A204.1 (cell line): ENCODE measurements at regions not wholly inside any gene's neighbourhood (a gene's known extent, or its start where the extent isn't known, plus 50 kb on each side); places are given as distances from the start of the nearest gene placed in this dataset.

Experiments used
- FAIRE-seq: peaks from 2 replicates; lab custom pipeline; 2012; peaks lifted over from hg19 to GRCh38; lab: Jason Lieb, UNC

DNA sequence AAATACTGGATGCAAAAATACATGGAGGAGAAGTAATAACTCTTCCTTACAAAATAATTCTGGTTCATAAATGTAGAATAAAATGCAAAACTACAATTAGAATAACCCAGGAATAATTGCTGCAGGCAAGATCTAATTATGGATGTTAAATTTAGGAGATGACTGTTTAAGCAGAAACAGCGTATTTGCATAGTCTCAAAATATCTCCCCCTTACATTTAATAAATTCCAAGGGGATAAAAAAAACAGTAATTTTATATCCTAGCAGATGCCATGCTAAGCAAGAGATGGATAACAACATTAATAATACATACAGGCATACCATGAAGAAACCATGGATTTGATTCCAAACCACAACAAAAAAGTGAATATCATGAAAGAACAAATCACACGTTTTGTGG is 1253.1 kb upstream of the MIR17HG start:
- FAIRE-seq, result no peak

DNA sequence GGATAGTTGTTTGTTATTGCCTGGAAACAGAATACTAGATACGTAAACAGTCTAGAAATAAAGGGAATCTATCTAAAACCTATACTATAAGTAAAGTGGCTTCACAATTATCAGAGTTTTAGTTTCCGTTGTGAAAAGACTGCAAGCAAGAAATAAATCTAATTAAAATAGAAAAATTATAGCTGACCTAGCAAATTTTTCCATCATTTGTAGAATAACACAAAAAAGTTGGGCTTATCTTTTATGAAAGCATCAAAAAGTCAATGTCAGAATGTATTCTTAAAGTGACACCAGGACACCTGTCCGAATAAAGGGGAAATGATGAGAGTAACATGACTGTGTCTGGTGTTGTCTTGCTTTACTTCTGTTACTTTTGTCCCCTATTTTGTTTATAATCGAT is 1248.9 kb upstream of the MIR17HG start:
- FAIRE-seq, result no peak

DNA sequence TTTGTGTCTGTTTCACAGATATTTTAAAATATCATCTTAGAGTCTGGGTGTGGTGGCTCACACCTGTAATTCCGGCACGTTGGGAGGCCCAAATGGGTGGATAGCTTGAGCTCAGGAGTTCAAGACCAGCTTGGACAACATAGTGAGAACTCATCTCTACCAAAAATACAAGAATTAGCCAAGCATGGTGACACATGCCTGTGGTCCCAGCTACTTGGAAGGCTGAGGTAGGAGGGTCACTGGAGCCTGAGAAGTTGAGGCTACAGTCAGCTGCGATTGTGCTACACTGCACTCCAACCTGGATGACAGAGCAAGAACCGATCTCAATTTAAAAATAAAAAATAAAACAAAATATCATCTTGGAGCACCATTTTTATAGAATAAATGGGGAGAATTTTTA is 1247.6 kb upstream of the MIR17HG start:
- no peak for FAIRE-seq

DNA sequence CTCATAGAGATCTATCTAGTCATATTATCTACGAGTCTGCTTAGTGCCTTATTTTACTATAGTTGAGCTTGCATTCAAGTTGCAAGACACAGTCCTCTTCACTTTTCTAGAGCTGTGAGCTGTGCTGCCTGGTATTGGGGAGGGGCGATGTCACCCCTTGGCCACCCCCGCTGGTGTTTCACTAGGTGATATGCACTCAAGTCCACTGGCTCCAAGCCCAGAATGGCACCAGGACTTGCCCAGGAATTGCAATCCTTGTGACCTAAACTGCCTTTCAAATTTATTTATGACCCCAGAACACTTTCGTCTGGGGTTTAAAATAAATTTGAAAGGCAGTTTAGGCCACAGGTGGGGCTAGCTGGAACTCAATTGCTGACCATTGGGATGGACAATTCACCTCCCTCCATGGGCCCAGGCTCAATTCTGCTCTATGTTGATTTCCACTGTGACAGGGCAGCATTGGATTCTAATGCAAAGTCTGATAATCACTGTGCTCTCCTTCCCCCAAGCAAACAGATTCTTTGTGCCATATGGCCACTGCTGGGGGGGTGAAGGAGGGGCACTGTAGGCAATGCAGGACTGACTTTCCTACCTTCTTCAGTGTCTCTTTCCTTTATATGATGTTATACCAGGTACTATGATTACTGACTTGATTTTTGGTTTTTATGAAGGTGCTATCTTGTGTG is 1244.2 kb upstream of the MIR17HG start:
- FAIRE-seq, result no peak

DNA sequence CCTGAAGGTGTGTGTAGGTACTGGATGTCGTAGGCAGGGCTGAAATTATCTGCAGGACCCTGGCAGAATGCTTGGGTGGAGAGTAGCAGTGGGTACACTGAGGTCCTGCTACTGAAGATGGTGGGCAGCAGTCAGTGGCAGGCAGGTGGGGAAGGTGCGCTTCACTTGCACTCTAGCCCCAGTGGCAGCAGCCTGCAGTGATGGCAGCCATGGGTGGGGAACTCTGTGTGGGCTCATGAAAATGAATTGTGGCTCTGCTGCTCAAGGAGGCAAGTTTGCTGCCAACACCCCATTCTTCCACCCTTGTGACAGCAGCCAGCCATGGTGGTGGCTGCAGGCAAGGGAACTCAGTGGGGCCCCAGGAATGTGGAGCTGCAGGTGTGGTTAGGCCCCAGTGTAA is 1242.7 kb upstream of the MIR17HG start:
- FAIRE-seq, result no peak

DNA sequence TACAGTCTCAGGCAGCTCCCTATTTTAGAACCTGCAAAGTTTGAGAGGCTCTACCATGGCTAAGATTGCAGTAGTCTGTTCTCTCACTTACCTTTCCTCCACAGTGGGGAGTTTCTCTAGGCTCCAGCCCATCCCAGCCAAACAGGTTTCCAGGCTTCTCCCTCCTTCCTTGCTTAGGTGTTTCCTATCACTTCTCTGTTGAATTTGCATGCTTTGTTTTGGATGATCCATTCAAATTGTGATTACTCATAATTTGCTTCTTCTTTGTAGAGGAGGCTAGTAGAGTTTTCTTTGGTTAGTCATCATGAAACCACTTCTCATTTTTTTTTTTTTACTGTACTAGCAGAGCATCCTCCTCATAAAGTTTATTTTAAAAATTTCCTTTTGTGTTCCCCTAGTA is 1242.2 kb upstream of the MIR17HG start:
- no peak for FAIRE-seq

DNA sequence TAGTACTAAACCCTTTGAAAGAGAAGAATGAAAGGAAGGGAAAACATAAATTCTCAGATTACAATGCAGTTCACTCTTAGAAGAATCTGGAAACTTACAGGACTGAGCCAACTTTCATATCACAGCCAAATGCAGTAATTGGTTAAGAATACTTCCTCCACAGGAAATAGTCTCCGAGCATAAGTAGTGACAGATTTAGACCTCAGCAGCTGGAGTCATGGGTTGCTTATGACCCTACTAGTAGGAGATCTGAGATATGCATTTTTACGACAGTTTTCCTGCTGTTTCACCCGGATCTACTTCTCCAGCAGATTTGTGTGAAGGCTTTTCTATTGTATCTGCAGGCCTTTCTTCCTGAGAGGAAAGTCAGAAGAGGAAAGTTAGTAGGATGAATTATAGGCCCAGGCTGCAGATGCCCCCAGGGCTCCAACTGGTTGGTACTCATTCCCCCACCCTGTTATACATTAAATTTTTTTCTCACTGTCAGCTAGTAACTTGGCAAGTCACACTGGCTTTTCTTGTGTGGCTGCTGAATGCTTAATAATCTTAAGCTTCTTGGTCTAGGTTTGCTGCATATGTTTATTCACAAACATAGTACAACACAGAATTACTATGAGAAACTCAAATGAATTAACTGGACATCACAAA is 1241.5 kb upstream of the MIR17HG start:
- no peak for FAIRE-seq

DNA sequence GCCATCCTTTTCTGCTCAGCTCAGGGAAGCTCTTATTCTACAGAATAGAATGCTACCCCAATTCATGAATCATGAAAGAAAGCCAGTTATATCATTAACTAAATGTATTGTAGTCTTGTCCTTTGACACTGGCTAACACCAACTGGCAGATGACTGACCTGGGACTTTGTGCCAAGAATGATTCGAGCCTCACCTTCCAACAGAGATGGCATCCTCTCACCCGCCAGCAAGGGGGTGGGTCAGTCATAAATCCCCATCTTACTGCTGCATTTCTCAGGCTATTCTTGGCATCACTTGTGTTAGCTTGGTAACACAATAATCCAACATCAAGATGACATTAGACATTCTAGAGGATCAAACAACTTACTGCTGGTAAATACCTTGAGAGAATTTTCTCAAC is 1239.8 kb upstream of the MIR17HG start:
- no peak for FAIRE-seq

DNA sequence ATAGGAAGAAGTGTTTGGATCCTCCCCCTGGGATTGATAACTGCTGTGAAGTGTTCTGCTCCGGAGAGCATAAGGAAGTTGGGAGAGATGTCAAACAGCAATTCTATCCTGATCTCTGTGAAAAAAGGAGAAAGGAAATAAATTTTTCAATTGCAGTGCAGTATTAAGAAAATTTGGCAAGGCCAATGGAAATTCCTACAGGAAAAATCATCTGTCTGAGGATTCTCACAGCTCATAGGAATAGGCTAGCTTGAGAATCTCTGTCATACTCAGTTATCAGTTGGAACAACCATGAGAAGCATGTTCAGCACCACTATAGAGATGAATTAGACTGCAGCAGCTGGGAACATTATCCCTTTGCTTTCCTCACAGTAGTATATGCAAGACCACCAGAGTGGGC is 1238.9 kb upstream of the MIR17HG start:
- no peak for FAIRE-seq

DNA sequence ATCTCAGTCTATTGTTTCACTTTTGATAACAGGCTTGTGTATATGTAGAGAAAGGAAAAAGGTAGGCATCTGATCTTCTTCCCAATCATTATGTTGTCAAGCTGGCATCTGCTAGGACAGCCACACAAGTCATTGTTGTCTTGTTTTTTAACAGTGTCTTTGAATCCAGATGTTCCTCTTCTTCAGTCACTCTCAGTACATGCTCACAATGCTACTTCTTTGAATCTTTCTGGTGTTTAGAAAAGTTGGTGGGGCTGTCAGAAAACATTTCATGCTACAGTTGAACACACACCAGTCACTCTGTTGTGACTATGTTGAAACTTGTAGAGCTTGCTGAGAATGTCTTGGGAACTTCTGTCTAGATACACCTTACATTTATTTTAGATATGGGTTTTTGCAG is 1231.4 kb upstream of the MIR17HG start:
- no peak for FAIRE-seq

DNA sequence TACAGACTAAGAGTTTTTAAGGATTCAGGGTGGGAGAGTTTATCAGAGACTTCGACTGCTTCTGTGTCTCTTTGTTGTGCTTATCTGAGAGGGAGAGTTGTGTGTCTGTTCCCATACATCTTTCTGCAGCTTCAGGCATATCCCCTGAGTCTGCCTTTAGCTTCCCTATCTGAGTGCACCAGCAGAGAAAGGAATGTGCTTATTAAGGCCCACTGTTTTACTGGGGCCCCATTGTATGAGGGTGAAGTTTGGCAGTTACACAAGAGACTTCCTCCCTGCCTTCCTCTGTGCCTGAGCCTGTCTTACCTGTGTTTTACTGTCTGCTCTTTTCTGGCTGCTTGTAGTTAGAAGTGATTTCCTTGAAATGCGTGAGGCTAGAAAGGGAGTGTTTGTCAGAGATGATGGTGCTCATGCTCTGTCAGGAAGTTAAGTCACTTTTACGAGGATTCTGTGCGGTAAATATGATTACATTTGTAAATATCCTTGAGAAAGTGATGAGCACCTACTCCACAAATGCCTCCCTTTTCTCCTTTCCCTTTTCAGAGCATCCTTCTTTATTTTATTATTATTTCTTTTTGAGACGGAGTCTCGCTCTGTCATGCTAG is 1228.9 kb upstream of the MIR17HG start:
- no peak for FAIRE-seq

DNA sequence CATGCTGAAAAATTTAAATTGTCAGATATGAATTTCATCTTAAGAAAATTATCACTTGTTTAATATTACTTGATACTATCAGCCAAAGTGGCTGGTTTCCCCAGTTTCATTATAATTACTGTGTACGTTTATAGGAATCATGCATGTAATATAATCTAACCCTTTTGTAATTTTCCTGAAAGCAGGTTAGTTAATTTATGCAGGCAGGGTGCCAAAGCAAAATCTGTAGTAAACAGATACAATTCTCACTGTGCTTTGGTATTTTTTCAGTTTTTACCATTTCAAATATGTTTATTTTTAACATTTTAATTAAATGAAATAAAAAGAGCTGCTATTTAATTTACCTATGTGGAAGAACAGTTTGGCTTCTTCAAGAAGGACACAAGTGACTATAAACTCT is 1227.5 kb upstream of the MIR17HG start:
- no peak for FAIRE-seq

DNA sequence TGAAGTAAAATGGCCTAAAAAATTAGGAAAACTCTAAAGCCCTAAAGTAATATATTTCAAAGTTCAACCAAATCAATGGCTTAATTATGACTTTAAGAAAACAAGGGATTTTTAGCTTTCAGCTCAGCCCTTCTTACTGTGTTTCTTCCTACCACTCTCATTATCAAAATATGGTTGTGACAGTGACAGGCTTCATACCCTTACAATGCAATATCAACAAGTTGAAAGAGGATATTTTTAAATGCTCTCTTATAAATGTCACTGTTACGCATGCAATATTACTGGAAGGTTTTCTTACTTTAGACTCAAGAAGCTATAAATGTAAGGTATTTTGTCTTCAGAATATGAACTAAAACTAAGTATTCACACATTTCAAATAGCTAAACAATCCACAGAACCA is 1225.7 kb upstream of the MIR17HG start:
- FAIRE-seq, result no peak

DNA sequence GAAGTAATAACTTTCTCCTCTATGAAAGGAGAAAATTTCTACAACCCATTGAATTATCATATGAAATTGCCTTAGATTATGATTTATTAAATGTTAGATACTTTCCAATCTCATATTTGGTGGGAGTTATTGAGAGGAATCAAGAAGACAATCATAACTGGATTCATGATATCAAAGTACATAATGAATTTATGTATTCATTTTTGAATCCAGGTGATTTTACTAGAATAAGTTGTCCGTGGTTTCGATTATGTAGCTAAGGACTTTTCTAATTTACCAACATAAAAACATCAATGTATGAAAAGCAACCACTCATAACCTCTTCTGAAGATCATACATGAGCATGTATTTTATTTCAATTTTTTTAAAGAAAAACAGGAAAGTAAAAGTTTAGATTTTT is 1225.0 kb upstream of the MIR17HG start:
- no peak for FAIRE-seq

DNA sequence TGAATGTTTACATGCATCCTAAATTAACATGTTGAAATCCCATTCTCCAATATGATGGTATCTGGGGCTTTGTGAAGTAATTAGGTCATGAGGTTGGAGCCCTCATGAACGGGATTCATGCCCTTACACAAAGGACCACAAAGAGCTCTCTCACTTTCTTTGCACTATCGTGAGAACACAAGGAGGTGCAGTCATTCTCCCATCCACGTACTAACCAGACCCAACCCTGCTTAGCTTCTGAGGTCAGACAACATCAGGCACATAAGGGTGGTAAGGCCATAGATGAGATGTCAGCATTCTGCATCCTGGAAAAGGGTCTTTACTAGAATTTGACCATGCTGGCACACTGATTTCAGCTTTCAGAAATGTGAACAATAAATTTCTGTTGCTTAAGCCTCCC is 1211.9 kb upstream of the MIR17HG start:
- FAIRE-seq, result no peak

DNA sequence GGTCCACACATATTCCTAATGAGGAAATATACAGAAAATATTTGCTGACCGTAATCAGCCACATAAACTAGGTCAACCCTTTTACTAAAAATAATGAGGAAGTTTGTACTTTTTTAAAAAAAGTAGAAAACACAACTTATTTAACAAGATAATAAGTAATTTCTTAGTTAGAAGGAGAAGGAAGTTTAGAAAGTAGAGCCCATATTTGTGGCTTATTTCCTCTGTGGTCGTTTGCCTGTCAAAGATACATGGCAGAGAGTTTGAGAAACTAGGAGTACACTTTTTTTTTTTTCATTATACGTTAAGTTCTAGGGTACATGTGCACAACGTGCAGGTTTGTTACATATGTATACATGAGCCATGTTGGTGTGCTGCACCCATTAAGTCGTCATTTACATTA is 1205.2 kb upstream of the MIR17HG start:
- FAIRE-seq, result no peak

DNA sequence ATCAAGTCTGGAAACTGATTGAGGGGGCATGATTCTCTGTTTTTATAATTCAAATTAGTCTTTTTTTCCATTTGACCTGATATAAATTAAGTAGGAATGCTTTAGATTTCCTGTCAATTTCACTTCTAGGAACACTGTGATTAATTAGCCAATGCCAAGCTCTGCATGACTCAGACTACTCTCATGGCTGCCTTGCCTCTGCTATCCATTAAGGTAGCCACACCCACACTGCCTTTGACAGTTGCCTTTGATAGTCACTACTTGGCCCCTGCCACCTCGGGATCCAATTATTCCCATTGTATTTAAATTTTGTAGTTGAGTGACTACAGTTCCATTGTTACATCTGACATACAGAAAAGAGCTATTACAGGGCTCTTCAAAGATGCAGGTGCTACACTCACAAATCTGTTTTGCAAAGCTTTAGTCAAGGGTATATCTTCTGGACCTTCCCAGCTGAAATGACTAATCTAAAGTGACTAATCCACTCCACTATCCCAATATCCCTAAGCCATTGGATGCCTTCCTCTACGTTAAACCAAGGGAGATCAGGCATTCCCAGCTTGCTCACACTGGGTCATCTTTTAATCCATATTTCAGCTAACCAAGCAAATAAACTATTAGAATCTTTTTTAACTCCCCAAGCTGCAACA is 1193.1 kb upstream of the MIR17HG start:
- no peak for FAIRE-seq

DNA sequence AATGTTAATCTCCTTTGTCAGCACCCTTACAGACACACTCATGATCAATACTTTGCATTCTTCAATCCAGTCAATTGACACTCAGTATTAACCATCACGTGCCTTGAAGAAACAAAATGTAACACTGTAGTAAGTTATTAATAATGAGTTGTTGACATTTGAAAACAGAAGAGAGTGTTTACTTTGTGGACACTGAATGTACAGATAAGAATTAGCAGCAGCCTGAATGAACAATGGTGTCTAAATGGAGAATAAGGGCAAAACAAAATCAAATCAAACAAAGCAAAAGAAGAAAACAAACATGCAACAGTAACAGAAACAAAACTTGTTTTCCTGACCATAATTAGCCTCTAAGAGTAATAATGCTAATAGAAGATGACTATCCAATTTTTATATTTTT is 1191.1 kb upstream of the MIR17HG start:
- FAIRE-seq, result no peak

DNA sequence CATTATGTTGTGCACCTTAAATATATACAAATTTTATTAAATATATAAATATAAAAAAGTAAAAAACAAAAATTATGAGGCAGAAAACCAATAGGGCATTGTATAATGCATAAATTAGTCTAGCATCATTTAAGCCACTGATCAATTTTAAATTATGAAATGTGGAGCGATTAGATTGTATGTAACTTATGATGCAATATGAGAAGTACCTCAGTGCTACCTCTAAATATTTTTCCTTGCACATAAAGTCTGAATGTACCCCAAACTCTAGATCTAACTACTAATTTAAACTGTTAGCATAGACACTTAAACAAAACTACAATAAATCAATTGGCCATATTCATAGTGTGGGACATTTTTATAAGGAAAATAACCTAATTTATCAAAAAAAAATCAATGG is 1178.5 kb upstream of the MIR17HG start:
- FAIRE-seq, result no peak

DNA sequence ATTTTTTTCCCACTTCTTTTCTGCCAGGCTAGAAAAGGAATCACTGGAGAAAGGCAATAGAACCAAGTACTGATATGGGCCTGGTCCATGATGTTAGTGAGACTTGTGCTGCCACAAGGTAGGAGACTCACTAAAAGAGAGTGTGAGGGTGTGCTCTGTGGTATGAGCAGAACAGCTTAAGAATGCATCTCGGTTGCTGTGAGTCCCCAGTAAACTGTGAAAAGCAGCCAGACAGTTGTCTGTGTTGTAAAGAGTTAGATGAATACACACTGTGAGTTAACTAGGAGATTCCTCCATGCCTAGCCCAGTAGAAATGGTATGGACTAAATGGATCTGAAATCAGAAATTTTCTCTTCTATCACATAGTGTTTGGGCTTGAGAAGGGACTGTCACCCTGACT is 1177.3 kb upstream of the MIR17HG start:
- no peak for FAIRE-seq

DNA sequence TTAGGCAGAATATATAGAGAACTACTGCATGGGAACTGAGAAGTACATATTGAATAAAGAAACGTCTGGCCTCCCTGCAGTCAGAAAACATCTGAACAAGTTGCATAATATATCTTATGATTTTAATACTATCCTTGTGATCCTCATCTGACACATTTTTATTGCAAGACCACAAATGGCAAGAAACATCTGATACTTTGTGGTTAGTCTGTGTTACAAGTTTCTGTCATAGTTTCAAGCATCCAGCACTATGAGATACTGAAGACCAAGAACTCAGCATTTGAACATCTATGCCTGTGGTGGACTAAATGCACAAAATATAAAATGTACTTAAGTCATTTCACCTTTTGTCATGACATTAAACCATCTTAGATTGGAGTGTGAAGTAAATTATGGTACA is 1175.8 kb upstream of the MIR17HG start:
- FAIRE-seq, result no peak

DNA sequence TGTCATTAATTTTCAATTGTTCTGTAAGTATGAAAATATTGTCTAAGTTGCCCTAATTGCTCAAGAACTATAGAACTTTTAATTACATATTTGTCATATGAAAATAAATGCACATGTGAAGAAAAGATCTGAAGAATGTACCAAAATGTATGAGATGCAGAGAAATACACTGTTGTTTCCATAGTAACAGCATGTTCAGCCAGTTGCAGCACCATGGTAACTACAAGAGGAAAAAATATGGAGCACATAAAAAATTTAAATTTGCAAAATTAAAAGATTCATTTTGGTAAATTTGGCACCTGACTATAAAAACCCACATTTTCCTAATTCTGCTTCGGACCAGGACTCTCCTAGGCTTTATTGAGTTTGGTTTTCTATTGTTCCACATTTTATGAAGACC is 1170.0 kb upstream of the MIR17HG start:
- no peak for FAIRE-seq

DNA sequence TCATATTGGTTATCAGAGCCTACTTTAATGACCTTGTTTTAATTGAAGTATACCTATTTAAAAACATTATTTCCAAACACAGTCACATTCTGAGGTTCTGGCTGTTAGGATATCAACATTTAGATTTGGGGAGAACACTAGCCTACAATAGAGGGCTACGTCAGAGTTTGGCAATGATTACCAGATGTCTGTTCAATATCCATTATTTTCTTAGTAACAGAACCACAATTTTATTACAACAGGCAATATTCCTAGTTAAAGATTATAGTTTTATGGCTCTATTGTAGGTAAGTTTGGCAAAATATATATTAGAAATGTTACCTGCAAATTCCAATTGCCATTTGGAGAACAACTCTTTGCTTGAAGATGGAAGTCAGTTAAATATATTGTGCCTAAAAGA is 1163.1 kb upstream of the MIR17HG start:
- no peak for FAIRE-seq

DNA sequence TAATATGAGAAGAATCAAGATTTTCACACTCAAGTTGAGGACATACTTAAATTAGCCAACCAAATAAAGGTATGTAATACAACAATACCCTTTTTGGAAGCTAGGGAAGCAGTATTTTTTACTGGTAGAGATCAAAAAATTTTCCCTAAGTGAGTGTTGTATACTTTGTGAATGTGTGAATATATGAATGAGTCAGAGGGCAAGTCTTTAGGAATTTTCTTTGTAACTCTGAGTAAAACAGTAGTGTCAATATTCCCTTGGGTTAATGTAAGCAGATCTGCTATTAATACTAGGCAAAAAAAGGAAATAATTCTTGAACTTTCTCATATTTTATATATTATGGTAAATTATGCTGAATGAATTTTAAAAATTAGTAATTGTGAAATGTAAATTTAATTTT is 1161.8 kb upstream of the MIR17HG start:
- FAIRE-seq, result no peak
